ENCODE measurements at regions not wholly inside any gene's neighbourhood (a gene's known extent, or its start where the extent isn't known, plus 50 kb on each side); places are given as distances from the start of the nearest gene placed in this dataset.

DNA sequence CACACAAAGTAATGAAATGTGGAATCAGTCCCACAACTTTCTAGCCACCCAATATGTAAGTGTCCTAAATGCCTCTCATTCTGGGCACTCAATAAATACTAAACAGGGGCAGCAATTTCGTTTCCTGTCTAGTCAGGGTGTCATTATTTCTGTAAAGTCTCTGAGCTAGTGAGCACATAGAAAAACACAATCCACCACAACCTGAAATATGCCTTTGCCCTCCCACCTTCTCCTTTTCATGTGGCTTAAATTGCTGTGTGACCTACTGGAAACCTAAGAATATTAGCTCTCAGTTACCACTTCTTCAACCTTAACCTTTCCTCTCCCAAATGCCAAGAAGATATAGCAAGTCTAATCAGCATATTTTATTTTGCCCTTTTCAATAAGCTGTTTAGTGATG is 456.3 kb upstream of the KCNMB2 start:
- Histone ChIP-seq H3K36me3 (no peaks in the 10 kb centered on the region), H3K27me3 (no peaks in the 10 kb centered on the region), H3K4me1 (peaks cover 16% of the 10 kb centered on the region), H3K4me3 (ENCODE audit: low read depth, low read length) (no peak overlapping the region), H3K9me3 (no peaks in the 10 kb centered on the region)
- no peak for DNase-seq
- TF ChIP-seq, protein P1, sequence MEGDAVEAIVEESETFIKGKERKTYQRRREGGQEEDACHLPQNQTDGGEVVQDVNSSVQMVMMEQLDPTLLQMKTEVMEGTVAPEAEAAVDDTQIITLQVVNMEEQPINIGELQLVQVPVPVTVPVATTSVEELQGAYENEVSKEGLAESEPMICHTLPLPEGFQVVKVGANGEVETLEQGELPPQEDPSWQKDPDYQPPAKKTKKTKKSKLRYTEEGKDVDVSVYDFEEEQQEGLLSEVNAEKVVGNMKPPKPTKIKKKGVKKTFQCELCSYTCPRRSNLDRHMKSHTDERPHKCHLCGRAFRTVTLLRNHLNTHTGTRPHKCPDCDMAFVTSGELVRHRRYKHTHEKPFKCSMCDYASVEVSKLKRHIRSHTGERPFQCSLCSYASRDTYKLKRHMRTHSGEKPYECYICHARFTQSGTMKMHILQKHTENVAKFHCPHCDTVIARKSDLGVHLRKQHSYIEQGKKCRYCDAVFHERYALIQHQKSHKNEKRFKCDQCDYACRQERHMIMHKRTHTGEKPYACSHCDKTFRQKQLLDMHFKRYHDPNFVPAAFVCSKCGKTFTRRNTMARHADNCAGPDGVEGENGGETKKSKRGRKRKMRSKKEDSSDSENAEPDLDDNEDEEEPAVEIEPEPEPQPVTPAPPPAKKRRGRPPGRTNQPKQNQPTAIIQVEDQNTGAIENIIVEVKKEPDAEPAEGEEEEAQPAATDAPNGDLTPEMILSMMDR (IDR thresholded peaks at IDR 0.05; ENCODE audit: low read depth, low read length) = no peak

DNA sequence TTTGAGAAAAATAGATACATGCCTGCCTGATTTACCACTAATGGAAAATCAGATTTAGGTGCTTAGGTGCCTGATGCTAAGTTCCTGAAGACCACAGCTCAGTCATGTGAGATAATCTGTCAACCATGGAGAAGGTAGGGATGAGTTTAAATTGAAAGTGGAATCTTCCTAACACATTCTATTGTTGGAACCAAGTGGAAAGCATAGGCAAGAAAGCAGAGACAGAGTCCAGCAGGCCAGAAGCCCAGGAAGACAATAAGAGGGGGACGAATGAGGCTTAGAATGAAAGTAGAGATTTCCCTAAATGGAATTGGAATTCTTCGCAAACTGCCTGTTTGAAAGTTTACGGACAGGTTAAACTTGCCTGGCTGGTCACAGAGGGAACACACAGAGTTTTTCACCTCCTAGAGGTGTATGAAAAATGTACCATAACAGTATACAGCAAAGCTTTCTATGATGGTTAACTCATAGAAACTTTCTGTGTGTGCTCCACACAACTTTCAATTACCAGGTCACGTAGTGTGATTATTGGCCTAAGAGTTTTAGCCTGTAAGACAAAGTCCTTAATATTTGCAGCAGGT is 453.8 kb upstream of the KCNMB2 start:
- Histone ChIP-seq H3K9me3 (no peaks in the 10 kb centered on the region), H3K4me1 (peaks cover 30% of the 10 kb centered on the region), H3K4me3 (ENCODE audit: low read depth, low read length) (no peak overlapping the region), H3K36me3 (no peaks in the 10 kb centered on the region), H3K27me3 (no peaks in the 10 kb centered on the region)
- DNase-seq = no peak
- TF ChIP-seq, protein P1 (IDR thresholded peaks at IDR 0.05; ENCODE audit: low read depth, low read length) = no peak

DNA sequence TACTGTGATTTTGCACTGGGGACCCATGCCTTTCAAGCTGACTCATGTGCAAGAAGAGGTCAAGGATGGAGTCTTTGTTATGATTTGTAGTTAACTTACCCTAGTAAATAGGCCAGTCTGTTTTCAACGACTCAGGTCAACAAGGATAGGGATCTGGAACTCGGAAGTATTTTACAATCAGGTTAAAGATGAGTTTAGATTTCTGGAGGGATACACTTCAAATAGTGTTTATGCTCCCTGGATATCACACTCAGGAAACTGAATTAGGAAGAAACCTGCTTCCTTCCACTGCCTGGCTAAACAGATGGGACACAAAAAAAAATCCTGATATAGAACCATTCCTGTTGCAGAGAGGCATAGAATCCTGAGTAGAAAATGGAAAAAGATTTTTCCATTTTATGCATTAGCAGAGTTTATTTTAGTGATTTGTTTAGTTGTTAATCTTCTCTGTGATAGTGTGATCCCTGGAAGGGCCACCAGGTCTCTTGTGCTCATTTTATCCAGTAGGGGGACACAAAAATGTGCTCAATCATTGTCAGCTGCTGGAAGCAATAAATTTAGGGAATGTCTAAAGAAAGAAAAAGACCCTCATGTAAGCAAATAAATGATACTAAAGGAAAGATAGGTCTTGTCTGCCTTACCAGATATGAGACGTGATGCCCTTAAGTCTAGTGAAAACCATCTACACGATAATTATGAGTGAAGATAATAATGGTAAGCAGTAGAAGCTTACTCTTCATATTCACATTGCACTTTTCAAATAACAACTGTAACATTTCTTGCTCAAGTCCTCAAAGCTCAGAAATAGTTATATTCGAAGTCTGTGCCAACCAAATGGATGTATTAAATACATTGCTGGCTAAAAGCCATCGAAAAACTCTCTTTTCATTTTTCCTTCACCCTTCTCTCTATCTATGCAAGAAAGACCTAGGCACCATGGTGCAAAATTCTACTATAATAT is 452.1 kb upstream of the KCNMB2 start:
- DNase-seq = peak; percentile 28
- H3K4me1 ChIP-seq = peaks cover 35% of the 10 kb centered on the region
- TF ChIP-seq, protein P1 (IDR thresholded peaks at IDR 0.05; ENCODE audit: low read depth, low read length) = peak; percentile 73
- H3K36me3 ChIP-seq = no peaks in the 10 kb centered on the region
- no peaks in the 10 kb centered on the region for H3K27me3 ChIP-seq
- no peaks in the 10 kb centered on the region for H3K9me3 ChIP-seq
- peak overlapping the region; percentile 30 for H3K4me3 ChIP-seq (ENCODE audit: low read depth, low read length)

DNA sequence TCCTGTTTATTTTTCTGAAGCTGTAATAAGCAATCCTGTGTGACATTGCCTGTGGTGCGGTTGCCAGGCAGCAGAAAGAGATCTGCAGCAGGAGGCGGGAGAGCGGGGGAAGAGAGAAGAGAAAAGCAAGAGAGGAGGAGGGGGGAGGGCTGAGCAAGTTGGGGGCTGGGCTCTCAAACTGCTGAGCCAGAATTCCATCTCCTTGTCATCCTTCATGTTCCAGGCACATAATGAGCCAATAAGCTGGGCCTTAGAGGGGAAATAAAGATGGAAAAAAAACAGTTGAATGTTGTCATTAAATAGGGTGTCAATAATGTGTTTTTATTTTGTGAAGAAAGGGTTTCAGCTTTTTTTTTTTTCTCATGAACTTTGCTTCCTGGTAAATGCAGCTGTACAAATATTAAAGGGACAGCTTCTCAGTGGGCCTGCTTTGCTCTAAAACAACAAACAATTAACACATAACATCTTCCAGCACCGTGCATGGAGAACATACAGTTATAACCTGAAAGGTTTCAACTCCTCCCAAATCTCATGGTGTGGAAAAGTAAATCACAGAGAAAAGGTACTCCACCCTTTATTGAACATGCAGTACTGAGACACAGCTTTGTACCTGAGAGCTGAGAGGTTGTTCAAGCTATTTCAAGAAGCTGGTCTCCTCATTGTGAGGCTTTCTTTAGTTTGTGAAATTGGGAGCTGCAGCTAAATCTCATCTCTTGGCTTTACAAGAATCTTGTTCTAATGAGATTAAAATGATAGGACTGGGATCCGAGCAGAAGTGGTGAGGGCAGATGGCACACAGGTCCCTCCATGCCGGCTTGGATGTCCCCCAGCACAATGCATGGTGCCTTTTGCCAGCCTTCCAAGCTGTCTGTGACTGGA is 451.1 kb upstream of the KCNMB2 start:
- Histone ChIP-seq H3K27me3 (no peaks in the 10 kb centered on the region), H3K36me3 (no peaks in the 10 kb centered on the region), H3K4me1 (peaks cover 35% of the 10 kb centered on the region), H3K4me3 (ENCODE audit: low read depth, low read length) (peak overlapping the region; percentile 30), H3K9me3 (no peaks in the 10 kb centered on the region)
- peak; percentile 89 for DNase-seq
- TF ChIP-seq, protein P1 (IDR thresholded peaks at IDR 0.05; ENCODE audit: low read depth, low read length) = no peak

DNA sequence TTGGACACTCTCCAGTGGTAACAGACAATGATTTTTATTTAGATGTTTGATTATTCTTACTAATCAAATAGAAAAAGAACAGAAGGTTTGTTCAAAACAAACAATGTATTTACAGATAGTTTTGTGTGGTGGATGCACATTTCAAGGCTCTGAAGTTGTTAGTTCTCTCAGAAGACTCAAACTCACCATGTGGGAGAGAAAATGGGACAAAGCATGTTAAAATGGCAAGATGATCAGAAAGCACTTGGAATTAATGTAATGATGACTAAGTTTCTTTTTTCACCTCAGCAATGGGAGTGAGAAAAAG is 450.5 kb upstream of the KCNMB2 start:
- no peak overlapping the region for H3K4me3 ChIP-seq (ENCODE audit: low read depth, low read length)
- no peaks in the 10 kb centered on the region for H3K9me3 ChIP-seq
- H3K4me1 ChIP-seq = peaks cover 35% of the 10 kb centered on the region
- TF ChIP-seq, protein P1 (IDR thresholded peaks at IDR 0.05; ENCODE audit: low read depth, low read length) = no peak
- no peak for DNase-seq
- no peaks in the 10 kb centered on the region for H3K36me3 ChIP-seq
- H3K27me3 ChIP-seq = no peaks in the 10 kb centered on the region

Measured in BE2C (cell line).